GM13977 (cell line): ENCODE measurements at regions not wholly inside any gene's neighbourhood (a gene's known extent, or its start where the extent isn't known, plus 50 kb on each side); places are given as distances from the start of the nearest gene placed in this dataset.

ENCODE experiments used
- DNase-seq: peaks from one replicate; pipeline ENCODE4 v3.0.0; 2012; ENCODE audit warnings: low spot score
- in situ Hi-C: fragments of 300-500 bp; cut with MboI; formaldehyde crosslinking; loops from one replicate; pipeline ENCODE4 v1.12.0; 2022; ENCODE audit warnings: low sequenced_read_pairs, low pct_unique_long_range_greater_than_20kb, mixed read lengths, inconsistent platforms; ENCODE audit not compliant: unreplicated experiment
- TF ChIP-seq, protein P1 (sequence below): IDR thresholded peaks from 2 replicates; pipeline ENCODE4 v1.5.1; 2012; ENCODE audit warnings: mild to moderate bottlenecking, control low read depth; ENCODE audit not compliant: insufficient read depth; ENCODE audit errors: extremely low read depth, missing control alignments

DNA sequence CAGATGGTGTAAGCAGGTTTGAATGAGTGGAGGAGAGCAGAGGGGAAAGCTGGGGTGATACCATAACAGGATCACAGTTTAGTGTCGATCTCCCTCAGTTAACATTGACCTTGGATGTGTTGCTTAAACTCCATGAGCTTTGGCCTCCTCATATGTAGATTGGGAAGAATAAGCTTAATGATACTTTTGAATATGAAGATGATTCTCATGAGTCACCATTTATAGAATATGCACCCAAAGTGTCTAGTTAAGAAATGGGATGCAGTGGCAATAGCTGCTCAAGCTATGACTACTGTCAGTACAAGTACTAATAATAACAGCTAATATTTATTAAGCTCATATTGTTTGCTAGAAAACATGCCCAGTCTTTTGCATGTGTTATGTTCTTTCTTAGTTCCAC, 236.2 kb upstream of the KIRREL3 start:
- no peak for DNase-seq
- in situ Hi-C loops: no loop called here
- TF ChIP-seq, protein P1, sequence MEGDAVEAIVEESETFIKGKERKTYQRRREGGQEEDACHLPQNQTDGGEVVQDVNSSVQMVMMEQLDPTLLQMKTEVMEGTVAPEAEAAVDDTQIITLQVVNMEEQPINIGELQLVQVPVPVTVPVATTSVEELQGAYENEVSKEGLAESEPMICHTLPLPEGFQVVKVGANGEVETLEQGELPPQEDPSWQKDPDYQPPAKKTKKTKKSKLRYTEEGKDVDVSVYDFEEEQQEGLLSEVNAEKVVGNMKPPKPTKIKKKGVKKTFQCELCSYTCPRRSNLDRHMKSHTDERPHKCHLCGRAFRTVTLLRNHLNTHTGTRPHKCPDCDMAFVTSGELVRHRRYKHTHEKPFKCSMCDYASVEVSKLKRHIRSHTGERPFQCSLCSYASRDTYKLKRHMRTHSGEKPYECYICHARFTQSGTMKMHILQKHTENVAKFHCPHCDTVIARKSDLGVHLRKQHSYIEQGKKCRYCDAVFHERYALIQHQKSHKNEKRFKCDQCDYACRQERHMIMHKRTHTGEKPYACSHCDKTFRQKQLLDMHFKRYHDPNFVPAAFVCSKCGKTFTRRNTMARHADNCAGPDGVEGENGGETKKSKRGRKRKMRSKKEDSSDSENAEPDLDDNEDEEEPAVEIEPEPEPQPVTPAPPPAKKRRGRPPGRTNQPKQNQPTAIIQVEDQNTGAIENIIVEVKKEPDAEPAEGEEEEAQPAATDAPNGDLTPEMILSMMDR: no peak

DNA sequence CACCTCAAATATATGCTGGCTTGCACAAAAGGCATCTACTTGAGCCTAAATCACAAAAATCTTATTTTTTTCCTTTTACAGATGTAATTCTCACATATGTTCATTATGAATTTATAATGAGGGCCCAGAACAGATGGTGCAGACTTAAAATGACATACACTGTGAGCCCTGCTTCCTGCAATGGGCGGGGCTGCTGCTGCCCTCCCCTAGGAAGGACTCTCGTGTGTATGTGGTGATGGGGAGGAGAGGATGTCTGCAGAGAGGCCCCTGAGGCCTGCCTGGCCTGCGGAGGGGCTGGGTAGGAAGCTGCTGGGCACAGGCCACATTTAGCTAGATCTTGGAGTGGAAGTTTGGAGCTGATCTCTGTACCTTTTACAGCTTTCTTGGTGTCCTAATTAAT, 233.4 kb upstream of the KIRREL3 start:
- no peak for DNase-seq
- in situ Hi-C loops: no loop called here
- TF ChIP-seq, protein P1: no peak

DNA sequence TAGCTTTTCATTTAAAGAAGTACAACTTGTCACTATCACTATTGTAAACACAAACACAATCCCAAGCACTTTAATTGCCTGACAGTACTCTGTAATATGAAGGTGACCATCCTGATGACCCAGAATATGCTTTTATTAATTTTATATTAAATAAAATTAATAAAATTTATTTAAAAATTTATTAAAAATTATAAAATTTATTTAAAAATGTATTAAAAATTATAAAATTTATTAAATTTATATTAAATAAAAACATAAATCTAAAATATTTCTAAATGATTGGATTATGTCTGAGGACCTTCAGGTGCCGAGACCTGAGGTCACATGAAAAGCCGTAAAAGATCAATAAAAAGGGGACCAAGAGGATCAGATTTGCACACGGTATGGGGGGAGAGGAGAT, 229.8 kb upstream of the KIRREL3 start:
- no peak for DNase-seq
- in situ Hi-C loops: no loop called here
- TF ChIP-seq, protein P1: no peak

DNA sequence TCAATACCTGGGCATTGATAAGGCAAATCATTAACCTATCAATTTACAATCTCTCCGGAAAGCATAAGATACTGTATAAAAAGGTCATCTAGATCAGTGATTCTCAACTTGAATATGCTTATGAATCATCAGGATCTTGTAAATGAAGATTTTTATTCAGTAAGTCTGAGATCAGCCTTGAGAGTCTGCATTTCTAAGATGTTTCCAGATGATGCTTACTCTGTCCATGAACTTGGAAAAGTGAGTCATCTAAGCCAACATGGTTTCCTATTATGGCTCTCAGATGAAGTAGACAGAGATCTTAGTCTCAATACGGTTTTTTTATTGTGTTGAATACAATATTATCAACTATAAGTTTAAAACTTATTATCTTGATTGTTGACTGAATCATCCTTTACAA, 226.4 kb upstream of the KIRREL3 start:
- in situ Hi-C loops: no loop called here
- TF ChIP-seq, protein P1: no peak
- no peak for DNase-seq

DNA sequence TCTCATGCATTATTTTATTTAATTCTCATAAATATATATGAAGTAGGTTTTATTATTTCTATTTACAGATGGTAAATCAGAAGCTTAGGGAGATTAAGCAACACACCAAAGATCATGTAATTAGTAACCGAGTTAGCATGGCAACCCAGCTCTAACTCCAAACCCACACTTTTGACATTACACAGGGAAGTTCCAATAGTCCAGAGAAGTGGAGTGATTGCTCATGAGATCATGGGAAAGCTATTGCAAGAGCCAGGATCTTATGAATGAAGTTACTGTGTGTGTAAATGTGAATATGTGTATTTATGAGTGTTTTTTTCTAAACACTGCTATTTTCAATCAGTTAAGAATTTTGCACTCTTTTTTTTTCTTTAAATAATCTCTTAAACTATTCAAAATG, 225.8 kb upstream of the KIRREL3 start:
- TF ChIP-seq, protein P1: no peak
- in situ Hi-C loops: no loop called here
- no peak for DNase-seq

DNA sequence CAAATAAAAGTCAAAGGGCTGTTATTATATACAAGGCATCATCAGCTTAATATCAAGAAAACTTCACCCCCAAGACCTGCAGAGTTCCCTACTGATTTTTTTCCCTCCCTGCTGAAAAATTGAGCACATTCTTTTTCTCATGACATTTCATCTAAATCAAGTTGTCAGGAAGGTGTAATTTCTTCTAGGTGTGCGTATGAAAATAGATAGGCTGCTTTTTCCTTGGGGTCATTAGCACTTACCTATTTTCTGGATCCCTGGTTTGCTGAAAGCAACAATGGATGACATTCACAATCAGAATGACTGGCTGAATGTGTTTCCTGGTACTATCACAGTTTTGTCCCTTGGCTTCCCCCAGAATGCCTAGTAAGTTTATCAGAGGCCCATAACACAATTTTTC, 225.0 kb upstream of the KIRREL3 start:
- in situ Hi-C loops: no loop called here
- DNase-seq: no peak
- TF ChIP-seq, protein P1: no peak

DNA sequence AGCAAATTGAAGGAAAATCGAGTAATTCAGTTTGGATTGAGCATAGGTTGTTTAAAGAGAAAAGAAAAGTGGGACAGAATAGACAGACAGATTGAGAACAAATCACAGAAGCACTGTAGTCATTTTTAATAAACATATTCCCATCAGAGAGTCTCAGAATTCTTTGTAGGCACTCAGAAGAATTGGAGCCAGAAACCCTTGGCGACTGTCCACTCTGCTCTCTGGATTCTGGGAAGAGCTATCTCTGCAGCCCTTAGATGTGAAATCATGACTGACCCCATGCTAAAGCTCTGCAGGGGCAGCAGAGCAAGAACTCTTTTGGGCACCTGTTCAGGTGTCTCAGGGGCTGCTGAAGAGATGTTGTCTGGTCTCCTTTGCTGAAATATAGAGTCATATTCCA, 223.7 kb upstream of the KIRREL3 start:
- in situ Hi-C loops: no loop called here
- no peak for DNase-seq
- TF ChIP-seq, protein P1: no peak
